PC-9 (cell line): ENCODE measurements at regions not wholly inside any gene's neighbourhood (a gene's known extent, or its start where the extent isn't known, plus 50 kb on each side); places are given as distances from the start of the nearest gene placed in this dataset.

ENCODE experiments used
- CTCF ChIP-seq: fragments of 200-600 bp; sonication (generic); conservative IDR thresholded peaks from 2 replicates; pipeline ENCODE4 v1.6.1; 2017; ENCODE audit warnings: mixed run types, antibody characterized with exemption, mild to moderate bottlenecking, moderate library complexity
- EZH2 ChIP-seq: fragments of 200-600 bp; sonication (generic); IDR thresholded peaks from 2 replicates; pipeline ENCODE4 v1.8.0; 2017; ENCODE audit warnings: antibody characterized with exemption, low read depth

GRCh38 chr13:21289475-21289874 is 113.0 kb downstream of the MRPL57 start:
- TF ChIP-seq CTCF (no peak), EZH2 (no peak)
